ENCODE measurements at regions not wholly inside any gene's neighbourhood (a gene's known extent, or its start where the extent isn't known, plus 50 kb on each side); places are given as distances from the start of the nearest gene placed in this dataset.

- Histone ChIP-seq H3K79me2 (ENCODE audit: control insufficient read depth in 1 of 2, insufficient read depth in 2 of 2, low read length in 2 of 2) (no peaks in the 10 kb centered on the region), H3K23ac (ENCODE audit: insufficient read length) (no peak overlapping the region), H3K27me3 (replicated peaks in 1 of 4; ENCODE audit: control insufficient read depth in 3 of 4, extremely low read depth in 1 of 4, insufficient read depth in 3 of 4, low read length in 3 of 4) (no peaks in the 10 kb centered on the region), H4K91ac (replicated peaks; ENCODE audit: insufficient read length, low read length) (no peak overlapping the region), H3K9ac (replicated peaks in 1 of 4; ENCODE audit: extremely low read depth in 1 of 4, low read depth in 3 of 4, low read length in 3 of 4) (no peak overlapping the region), H3K27ac (ENCODE audit: low read depth, low read length) (no peak overlapping the region), H2BK20ac (ENCODE audit: low read length) (no peak overlapping the region), H3K4me2 (ENCODE audit: insufficient read depth in 1 of 2, low read depth in 2 of 2, low read length in 2 of 2) (no peak overlapping the region), H3K79me1 (ENCODE audit: low read depth, low read length) (no peaks in the 10 kb centered on the region), H3K36me3 (ENCODE audit: control insufficient read depth in 2 of 4, insufficient read depth in 4 of 4, low read length in 3 of 4) (peaks cover 0 to 2% (median 0%) of the 10 kb centered on the region in 4 experiments; a peak in 2 of 8 replicates), H3K4me1 (replicated peaks in 1 of 4; ENCODE audit: control insufficient read depth in 3 of 4, insufficient read depth in 4 of 4, low read length in 3 of 4) (no peaks in the 10 kb centered on the region), H3K4ac (replicated peaks; ENCODE audit: insufficient read length, low read depth, low read length) (no peak overlapping the region), H3K56ac (replicated peaks; ENCODE audit: insufficient read length, low read depth, low read length) (no peak overlapping the region), H2BK120ac (replicated peaks; ENCODE audit: low read depth, low read length) (no peak overlapping the region), H2BK5ac (ENCODE audit: low read depth, low read length) (no peak overlapping the region), H2BK12ac (ENCODE audit: low read depth, low read length) (no peak overlapping the region), H2AFZ (ENCODE audit: low read length) (no peak overlapping the region), H4K20me1 (replicated peaks in 1 of 2; ENCODE audit: control insufficient read depth in 1 of 2, insufficient read depth in 2 of 2, low read length in 2 of 2) (no peaks in the 10 kb centered on the region), H3K9me3 (ENCODE audit: insufficient read depth in 2 of 2, low read depth in 1 of 2, low read length in 1 of 2) (peaks cover 20 to 27% of the 10 kb centered on the region in 2 experiments), H3K23me2 (ENCODE audit: low read depth, low read length) (no peaks in the 10 kb centered on the region), H3K14ac (ENCODE audit: insufficient read length) (no peak overlapping the region), H2BK15ac (ENCODE audit: low read length) (no peak overlapping the region), H4K8ac (ENCODE audit: extremely low read depth, insufficient read depth, low read length) (no peak overlapping the region), H2AK5ac (ENCODE audit: low read depth, low read length) (no peak overlapping the region), H3K18ac (ENCODE audit: extremely low read depth, low read length) (no peak overlapping the region), H3K4me3 (ENCODE audit: extremely low read depth in 1 of 4, insufficient read depth in 2 of 4, low read depth in 3 of 4, low read length in 4 of 4) (no peak overlapping the region), H4K5ac (ENCODE audit: insufficient read length, low read depth, low read length) (no peak overlapping the region)
- DNase-seq (ENCODE audit: low read depth in 1 of 2, low spot score in 2 of 2) (no peak), FAIRE-seq (no peak)
- POLR2A ChIA-PET (ENCODE audit: partially characterized antibody): no interaction called here
- 95% methylated on average over 5 of the region's 5 CpGs; no CpG with 5 or more reads in 1 of the 2 experiments for WGBS, 2 experiments (ENCODE audit: extremely low coverage in 1 of 2, insufficient coverage in 1 of 2, insufficient read length in 1 of 2, insufficient replicate concordance in 2 of 2, low coverage in 1 of 2, low lambda C conversion rate in 2 of 2, missing lambda C conversion rate in 1 of 2)
- CTCF ChIA-PET (ENCODE audit: partially characterized antibody): interaction anchor here (1.5 kb wide), 1 partner anchor 9 kb away, joined by 4 read pairs; no protein-coding TSS in a partner anchor
- no peak for TF ChIP-seq GTF2F1 (IDR thresholded peaks at IDR 0.05; ENCODE audit: borderline replicate concordance, low read depth, low read length)
- TF ChIP-seq POLR2AphosphoS5 (IDR thresholded peaks at IDR 0.05; ENCODE audit: low read depth, low read length): no peak
- no peak for TF ChIP-seq CHD1 (IDR thresholded peaks at IDR 0.05; ENCODE audit: low read depth, low read length)
- no peak for TF ChIP-seq BCL11A (IDR thresholded peaks at IDR 0.05; ENCODE audit: low read depth in 2 of 2, low read length in 2 of 2)
- TF ChIP-seq HDAC2 (IDR thresholded peaks at IDR 0.05; ENCODE audit: borderline replicate concordance in 1 of 2, low read depth in 2 of 2, low read length in 2 of 2): no peak
- TF ChIP-seq RAD21 (IDR thresholded peaks at IDR 0.05 in 1 of 2, conservative IDR thresholded peaks at IDR 0.05 in 1 of 2; ENCODE audit: low read depth in 2 of 2, low read length in 2 of 2): no peak
- TF ChIP-seq EZH2 (IDR thresholded peaks at IDR 0.05; ENCODE audit: low read depth, low read length, severe bottlenecking): no peak
These were observed 252.4 kb upstream of the ANKRD50 start for GRCh38 chr4:124964852-124965496.

All from H1 (cell line).